Activated CD4-positive, alpha-beta T cell treated with anti-CD3 and anti-CD28 coated beads, Interleukin-2, amount 50 U/mL, for 1 hour (primary cell): ENCODE measurements at regions not wholly inside any gene's neighbourhood (a gene's known extent, or its start where the extent isn't known, plus 50 kb on each side); places are given as distances from the start of the nearest gene placed in this dataset.

Experiments used
- DNase-seq: peaks from one replicate; pipeline ENCODE4 v3.0.0-alpha.2; 2020

- no peak for DNase-seq
These were observed 60.8 kb upstream of the CLMN start for GRCh38 chr14:95380350-95381042.

DNA sequence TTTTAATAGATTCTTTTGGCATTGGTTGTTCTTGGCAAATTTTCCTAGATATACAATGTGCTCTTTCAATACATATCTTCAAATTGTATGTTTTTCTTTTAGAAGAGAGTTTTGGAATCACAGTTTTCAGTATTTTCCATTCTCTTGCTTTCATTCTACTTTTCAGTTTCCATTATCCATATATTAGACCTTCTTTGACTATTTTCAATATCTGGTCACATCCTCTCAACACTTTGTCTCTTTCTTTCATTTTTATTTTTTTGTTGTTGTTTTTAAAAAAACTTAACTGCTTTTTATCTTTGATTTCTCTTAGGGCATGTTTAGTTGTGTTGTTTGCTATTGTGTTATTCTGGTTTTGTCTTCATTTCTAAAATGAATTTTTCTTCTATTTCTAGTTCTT is 59.9 kb upstream of the CLMN start:
- DNase-seq = no peak

DNA sequence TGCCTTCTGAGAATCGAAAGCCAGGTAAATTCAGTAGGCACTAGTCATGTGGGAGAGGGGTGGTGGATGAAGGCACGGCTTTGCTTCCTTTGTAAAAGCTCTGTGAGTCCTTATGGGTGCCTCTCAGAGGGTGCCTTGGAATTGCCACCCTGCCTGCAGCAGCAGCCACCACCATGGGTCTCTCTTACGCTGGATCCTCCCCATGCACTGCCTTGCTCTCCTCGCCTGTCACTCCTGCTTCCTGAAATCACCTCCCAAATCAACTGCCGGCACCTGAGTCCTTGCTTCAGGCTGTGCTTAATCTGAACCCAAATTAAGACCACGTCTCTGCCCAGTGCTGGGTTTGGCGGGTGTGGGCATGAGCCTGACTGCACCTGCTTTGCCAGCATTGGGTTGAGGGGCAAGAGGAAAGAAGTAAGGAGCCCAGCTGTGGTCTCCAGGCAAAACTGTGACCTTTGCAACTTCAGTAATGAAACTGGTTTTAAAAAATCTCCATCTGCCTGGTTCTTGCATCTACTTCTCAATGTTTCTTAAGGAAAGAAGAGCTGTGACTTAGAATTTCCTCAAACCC is 55.9 kb upstream of the CLMN start:
- DNase-seq = no peak

DNA sequence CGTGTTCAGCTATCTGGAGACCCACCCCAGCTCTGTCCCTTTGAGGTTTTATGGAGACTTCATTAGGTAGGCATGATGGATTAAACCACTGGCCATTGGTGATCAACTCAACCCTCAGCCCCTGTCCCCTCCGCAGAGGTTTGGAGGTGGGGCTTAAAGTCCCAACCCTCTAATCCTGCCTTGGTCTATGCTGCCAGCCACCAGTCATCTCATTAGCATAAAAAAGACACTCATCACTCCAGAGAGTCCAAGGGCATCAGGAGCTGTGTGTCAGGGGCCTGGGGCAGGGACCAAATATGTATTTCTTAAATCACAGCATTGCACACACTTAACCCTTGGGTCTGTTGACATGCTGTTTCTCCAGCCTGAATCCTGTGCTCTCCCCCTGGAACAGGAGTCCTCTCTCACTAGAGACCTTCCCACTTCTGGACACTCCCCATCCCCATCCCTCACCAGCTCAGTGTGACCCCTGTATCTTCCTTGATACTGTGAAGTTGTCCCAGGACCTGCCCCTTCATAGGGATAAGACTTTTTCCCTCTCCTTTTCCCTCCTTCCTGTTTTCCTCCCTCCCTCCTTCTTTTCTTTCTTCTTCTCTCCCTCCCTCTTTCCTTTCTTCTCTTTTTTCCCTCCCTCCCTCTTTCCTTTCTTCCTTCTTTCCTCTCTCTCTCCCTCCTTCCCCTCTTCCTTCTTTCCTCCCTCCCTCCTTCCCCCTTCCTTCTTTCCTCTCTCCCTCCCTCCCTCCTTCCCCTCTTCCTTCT is 54.7 kb upstream of the CLMN start:
- no peak for DNase-seq

DNA sequence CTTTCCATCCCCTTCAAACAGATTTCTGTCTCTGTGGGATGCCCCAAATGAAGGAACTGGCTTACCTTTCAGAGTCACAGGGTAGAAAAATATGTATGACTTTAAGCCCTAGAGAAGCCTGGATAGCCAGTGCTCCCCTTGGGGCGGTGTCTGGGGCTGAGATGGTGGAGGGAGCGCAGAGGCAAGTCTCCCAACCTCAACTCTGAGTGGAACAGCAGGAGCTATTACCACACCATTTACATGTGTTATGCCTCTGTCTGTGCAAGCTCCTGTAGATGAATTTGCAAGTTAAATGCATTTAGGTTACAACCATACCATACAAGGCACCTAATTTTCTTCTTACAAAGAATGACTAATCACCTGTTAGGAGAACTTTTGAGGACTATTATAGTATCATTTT is 50.4 kb upstream of the CLMN start:
- DNase-seq = no peak
